AG20443 (cell line): ENCODE measurements at regions not wholly inside any gene's neighbourhood (a gene's known extent, or its start where the extent isn't known, plus 50 kb on each side); places are given as distances from the start of the nearest gene placed in this dataset.
"Not testable (repeated sequence)": the region's sequence is repeated elsewhere in the genome, so short reads cannot be mapped to it uniquely, and the experiment has no call there.

ENCODE experiments used
- DNase-seq: peaks from one replicate; pipeline ENCODE4 v3.0.0; 2012; ENCODE audit warnings: low spot score, mixed read lengths

- no peak for DNase-seq
Measured at GRCh38 chr1:219350172-219350931, 176.7 kb downstream of the LYPLAL1 start.

- DNase-seq = peak; percentile 10
Measured at GRCh38 chr1:219347921-219348391, 174.3 kb downstream of the LYPLAL1 start.

- DNase-seq = no peak
Measured at GRCh38 chr1:219347376-219347775, 173.7 kb downstream of the LYPLAL1 start.

GRCh38 chr1:219345953-219346352, 172.3 kb downstream of the LYPLAL1 start:
- no peak for DNase-seq

- DNase-seq = no peak
Measured at GRCh38 chr1:219342836-219343235, 169.2 kb downstream of the LYPLAL1 start.

- DNase-seq = no peak
Measured at GRCh38 chr1:219340796-219341195, 167.1 kb downstream of the LYPLAL1 start.

- DNase-seq = no peak
Measured at GRCh38 chr1:219339466-219339865, 165.8 kb downstream of the LYPLAL1 start.

GRCh38 chr1:219337588-219337987, 163.9 kb downstream of the LYPLAL1 start:
- no peak for DNase-seq

- no peak for DNase-seq
Measured at GRCh38 chr1:219333626-219334025, 159.9 kb downstream of the LYPLAL1 start.

- DNase-seq = no peak
Measured at GRCh38 chr1:219331424-219331823, 157.7 kb downstream of the LYPLAL1 start.

- DNase-seq = no peak
Measured at GRCh38 chr1:219330669-219331068, 157.0 kb downstream of the LYPLAL1 start.

GRCh38 chr1:219330001-219330400, 156.3 kb downstream of the LYPLAL1 start:
- DNase-seq = no peak

GRCh38 chr1:219329578-219329977, 155.9 kb downstream of the LYPLAL1 start:
- DNase-seq = no peak

GRCh38 chr1:219326843-219327242, 153.2 kb downstream of the LYPLAL1 start:
- no peak for DNase-seq

GRCh38 chr1:219325368-219325742, 151.7 kb downstream of the LYPLAL1 start:
- no peak for DNase-seq

GRCh38 chr1:219324629-219325367, 151.1 kb downstream of the LYPLAL1 start:
- DNase-seq = peak; percentile 57

- DNase-seq = no peak
Measured at GRCh38 chr1:219324171-219324570, 150.5 kb downstream of the LYPLAL1 start.

- DNase-seq = no peak
Measured at GRCh38 chr1:219323426-219323825, 149.7 kb downstream of the LYPLAL1 start.

GRCh38 chr1:219322766-219323165, 149.1 kb downstream of the LYPLAL1 start:
- DNase-seq = no peak

GRCh38 chr1:219320563-219320962, 146.9 kb downstream of the LYPLAL1 start:
- not testable (repeated sequence) for DNase-seq

- DNase-seq = no peak
Measured at GRCh38 chr1:219318826-219319225, 145.1 kb downstream of the LYPLAL1 start.

GRCh38 chr1:219317762-219318353, 144.2 kb downstream of the LYPLAL1 start:
- no peak for DNase-seq

- no peak for DNase-seq
Measured at GRCh38 chr1:219316066-219316465, 142.4 kb downstream of the LYPLAL1 start.
